ENCODE measurements at regions not wholly inside any gene's neighbourhood (a gene's known extent, or its start where the extent isn't known, plus 50 kb on each side); places are given as distances from the start of the nearest gene placed in this dataset.

- TF ChIP-seq, protein P1, sequence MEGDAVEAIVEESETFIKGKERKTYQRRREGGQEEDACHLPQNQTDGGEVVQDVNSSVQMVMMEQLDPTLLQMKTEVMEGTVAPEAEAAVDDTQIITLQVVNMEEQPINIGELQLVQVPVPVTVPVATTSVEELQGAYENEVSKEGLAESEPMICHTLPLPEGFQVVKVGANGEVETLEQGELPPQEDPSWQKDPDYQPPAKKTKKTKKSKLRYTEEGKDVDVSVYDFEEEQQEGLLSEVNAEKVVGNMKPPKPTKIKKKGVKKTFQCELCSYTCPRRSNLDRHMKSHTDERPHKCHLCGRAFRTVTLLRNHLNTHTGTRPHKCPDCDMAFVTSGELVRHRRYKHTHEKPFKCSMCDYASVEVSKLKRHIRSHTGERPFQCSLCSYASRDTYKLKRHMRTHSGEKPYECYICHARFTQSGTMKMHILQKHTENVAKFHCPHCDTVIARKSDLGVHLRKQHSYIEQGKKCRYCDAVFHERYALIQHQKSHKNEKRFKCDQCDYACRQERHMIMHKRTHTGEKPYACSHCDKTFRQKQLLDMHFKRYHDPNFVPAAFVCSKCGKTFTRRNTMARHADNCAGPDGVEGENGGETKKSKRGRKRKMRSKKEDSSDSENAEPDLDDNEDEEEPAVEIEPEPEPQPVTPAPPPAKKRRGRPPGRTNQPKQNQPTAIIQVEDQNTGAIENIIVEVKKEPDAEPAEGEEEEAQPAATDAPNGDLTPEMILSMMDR (IDR thresholded peaks at IDR 0.05), result no peak
- TF ChIP-seq POLR2A (IDR thresholded peaks at IDR 0.05), result no peak
These were observed 98.3 kb upstream of the MAGI3 start for GRCh38 chr1:113291777-113292602.

All from body of pancreas (tissue), 4 donors.